ENCODE measurements at regions not wholly inside any gene's neighbourhood (a gene's known extent, or its start where the extent isn't known, plus 50 kb on each side); places are given as distances from the start of the nearest gene placed in this dataset.
"Not testable (repeated sequence)": the region's sequence is repeated elsewhere in the genome, so short reads cannot be mapped to it uniquely, and the experiment has no call there.

DNA sequence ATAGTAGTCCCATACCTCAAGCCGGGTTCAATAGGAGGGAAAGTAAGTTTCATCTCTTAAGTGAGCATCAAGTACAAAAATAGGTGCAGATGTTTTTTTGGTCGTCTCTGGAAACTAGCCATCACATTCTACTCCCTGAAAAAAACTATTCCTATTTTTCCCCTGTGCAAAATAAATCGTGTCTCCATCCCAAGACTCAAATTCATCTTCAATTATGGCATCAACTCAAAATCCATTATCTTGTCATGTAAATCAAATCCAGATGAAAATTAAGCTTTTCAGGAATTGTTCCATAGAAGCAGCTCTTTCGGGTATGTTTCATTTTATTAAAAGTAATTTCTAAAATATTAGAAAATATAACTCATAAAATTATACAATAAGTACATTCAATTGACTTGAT is 1368.4 kb downstream of the GRIK2 start:
- no peak for DNase-seq (ENCODE audit: low spot score)

GRCh38 chr6:102759415-102759814 is 1365.9 kb downstream of the GRIK2 start:
- DNase-seq (ENCODE audit: low spot score), result no peak

DNA sequence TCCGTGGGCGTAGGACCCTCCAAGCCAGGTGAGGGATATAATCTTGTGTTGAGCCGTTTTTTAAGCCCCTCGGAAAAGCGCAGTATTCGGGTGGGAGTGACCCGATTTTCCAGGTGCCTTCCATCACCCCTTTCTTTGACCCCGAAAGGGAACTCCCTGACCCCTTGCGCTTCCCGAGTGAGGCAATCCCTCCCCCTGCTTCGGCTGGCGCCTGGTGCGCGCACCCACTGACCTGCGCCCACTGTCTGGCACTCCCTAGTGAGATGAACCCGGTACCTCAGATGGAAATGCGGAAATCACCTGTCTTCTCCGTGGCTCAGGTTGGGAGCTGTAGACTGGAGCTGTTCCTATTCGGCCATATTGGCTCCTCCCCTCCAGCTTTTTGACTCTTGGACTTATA is 1365.0 kb downstream of the GRIK2 start:
- not testable (repeated sequence) for DNase-seq (ENCODE audit: low spot score)

DNA sequence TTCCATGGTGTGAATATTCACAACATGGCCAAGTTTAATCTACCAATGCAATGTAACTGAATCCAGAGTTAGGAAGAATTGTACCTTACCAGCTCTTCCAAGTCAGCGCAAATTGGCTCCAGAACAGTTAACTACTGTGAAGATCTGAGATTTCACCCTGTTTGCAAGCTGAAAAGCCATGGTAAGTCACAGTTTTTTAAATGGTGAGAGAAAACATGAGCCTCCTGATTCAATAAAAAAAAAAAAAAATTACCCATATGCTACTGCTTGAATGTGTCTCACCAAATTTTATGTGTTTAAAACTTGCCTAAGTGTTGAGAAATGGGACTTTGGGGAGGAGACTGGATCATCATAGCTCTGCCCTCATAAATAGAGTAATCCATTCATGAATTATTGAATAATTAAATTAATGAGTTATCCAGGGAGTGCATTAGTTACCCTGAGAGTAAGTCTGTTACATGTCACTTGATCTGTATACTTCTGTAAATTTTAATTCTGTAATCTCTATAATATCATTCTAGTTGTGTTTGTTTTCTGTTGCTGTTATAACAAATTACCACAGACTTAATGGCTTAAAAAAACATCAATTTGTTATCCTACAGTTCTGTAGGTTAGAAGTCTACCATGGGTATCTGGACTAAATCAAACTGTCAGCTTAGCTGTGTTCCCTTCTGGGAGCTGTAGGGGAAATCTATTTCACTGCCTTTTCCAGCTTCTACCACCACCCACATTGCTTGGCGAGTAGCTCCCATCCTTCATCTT is 1355.9 kb downstream of the GRIK2 start:
- DNase-seq (ENCODE audit: low spot score), result no peak

DNA sequence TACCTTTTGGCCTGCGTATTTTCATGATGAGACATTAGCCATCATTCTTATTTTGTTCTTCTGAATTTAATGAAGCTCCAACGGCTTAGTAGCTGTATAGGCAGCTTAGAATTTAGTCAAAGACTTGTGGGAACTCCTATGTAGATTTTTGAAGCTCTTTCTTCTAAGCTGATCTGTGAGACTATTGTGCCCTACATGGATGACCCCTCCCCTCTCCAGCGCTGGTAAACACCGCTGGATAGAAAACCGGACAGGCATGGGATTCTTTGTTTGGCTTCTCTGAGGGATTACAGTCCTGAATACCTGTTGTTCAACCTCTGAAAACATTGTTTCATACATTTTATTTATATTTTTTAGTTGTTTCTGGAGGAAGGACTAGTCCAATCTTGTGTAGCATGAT is 1353.4 kb downstream of the GRIK2 start:
- DNase-seq (ENCODE audit: low spot score), result no peak

GRCh38 chr6:102742754-102743356 is 1349.3 kb downstream of the GRIK2 start:
- no peak for DNase-seq (ENCODE audit: low spot score)

- no peak for DNase-seq (ENCODE audit: low spot score)
Observed at GRCh38 chr6:102742028-102742427, 1348.5 kb downstream of the GRIK2 start.

GRCh38 chr6:102736941-102737368 is 1343.4 kb downstream of the GRIK2 start:
- no peak for DNase-seq (ENCODE audit: low spot score)

- no peak for DNase-seq (ENCODE audit: low spot score)
Observed at GRCh38 chr6:102732898-102733297, 1339.4 kb downstream of the GRIK2 start.

- not testable (repeated sequence) for DNase-seq (ENCODE audit: low spot score)
Observed at GRCh38 chr6:102722086-102722485, 1328.6 kb downstream of the GRIK2 start.

DNA sequence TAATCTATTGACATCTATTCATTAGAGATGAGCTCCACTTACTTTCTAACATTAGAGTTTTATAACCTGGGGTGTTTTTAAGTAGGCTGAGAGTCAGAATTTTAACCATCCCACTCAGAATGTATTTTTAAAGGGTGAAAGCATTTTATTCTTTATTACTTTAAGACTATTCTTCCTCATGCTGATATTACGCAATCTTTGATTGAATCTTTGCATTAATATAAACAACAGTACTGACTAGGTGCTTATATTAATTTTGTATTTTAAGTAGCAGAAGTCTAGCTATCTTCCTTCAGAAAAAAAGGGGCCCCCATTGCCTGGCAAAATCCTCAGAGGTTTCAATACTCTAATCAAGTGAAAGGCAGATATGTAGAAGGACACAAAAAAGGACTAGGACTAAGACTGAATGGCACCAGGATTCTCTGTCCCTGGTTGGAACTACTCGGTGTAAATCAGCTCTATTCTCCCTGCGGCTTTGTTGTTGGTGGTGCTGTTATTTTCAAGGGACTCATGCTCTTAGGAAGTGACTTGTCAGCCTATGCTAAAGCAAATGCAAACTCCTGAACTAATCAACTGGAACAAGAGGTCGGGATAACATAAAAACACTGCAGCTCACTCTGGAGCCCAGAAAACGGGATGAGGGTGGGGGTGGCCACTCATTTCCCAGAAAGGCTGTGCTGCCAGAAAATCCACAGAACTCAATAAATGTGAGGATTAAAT is 1324.4 kb downstream of the GRIK2 start:
- no peak for DNase-seq (ENCODE audit: low spot score)

DNA sequence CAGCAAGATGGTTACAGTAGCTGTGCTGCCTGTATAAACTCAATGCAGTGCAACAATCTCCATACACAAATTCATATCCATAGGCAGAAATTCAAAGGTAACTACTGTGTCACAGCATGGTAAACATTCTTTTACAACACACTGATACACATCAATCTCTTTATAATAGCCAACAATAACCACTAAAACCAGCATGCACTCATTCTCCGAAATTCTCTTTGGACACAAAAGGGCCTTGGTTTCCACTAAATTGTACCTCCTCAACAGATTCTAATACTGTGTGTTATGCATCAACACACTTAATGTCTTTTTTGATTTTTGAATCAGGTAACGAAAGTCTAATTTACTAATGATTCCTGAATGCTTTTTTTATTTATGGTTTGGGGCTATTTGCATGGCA is 1323.7 kb downstream of the GRIK2 start:
- no peak for DNase-seq (ENCODE audit: low spot score)

- DNase-seq (ENCODE audit: low spot score), result no peak
Observed at GRCh38 chr6:102701019-102701418, 1307.5 kb downstream of the GRIK2 start.

GRCh38 chr6:102686461-102686860 is 1293.0 kb downstream of the GRIK2 start:
- no peak for DNase-seq (ENCODE audit: low spot score)

DNA sequence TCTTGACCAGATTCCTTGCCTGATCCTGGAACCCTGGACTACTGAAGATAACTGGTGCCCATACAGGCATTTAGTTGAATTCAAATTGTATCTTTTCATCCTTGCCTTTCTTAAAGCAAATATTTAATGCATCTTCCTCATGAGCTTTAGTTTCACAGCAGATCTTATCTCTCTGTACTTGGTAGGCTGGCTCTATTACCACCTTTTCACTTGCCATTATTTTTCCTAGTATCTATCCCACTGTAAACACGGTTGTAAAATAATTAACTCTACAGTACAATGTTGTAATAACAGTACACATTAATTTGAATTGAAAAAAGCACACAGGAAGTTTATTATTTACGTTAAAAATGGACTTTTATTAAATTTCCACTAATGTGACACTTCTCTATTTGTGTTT is 1286.9 kb downstream of the GRIK2 start:
- DNase-seq (ENCODE audit: low spot score), result no peak

DNA sequence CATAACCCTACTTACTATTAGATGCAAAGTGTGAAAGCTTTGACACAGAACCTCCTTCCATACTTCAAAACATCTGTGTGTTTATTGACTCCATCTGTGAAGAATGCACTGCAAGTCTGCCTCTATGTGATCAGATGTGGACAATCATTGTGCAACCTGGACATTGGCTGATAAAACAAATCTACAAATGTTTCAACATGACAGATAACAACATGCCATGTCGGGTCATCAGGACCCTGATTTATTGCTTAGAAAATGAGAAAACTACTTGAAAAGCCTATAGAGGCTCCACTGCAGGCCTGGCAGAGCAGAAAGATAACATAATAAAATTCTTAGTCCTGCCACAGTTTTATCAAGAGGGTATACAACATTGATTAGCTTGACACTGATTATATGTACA is 1286.4 kb downstream of the GRIK2 start:
- DNase-seq (ENCODE audit: low spot score), result no peak

DNA sequence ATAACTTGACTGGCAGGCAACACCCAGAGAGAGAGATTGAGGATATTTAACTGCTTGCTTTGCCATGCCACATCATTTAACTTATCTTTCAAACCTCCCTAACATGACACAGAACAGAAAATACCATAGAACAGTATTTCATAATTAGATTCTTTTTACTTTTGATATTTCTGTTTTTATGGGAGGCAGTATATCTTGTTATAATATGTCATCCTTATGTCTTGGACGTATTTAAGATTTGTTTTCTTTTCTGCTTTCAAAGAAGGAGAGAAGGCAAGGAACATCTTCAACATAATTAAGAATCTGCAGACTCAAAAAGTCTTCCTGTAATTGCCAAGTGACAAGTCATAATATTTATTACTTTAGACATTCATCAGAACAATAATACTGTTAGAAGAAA is 1283.7 kb downstream of the GRIK2 start:
- DNase-seq (ENCODE audit: low spot score), result no peak

- no peak for DNase-seq (ENCODE audit: low spot score)
Observed at GRCh38 chr6:102670735-102671134, 1277.2 kb downstream of the GRIK2 start.

DNA sequence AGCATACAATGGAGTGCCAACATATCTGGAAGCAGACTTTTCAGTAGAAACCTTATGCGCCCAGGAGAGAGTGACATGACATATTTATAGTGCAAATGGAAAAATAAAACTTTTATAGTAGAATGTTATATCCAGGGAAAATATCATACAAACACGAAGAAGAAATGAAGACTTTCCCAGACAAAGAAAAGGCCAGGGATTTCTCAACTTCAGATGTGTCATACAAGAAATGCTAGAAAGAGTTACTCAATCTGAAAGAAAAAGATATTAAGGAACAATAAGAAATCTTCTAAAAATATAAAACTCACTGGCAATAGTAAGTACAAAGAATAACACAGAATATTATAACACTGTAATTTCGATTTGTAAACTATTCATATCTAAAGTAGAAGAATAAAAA is 1269.3 kb downstream of the GRIK2 start:
- no peak for DNase-seq (ENCODE audit: low spot score)

- no peak for DNase-seq (ENCODE audit: low spot score)
Observed at GRCh38 chr6:102660303-102660702, 1266.8 kb downstream of the GRIK2 start.

DNA sequence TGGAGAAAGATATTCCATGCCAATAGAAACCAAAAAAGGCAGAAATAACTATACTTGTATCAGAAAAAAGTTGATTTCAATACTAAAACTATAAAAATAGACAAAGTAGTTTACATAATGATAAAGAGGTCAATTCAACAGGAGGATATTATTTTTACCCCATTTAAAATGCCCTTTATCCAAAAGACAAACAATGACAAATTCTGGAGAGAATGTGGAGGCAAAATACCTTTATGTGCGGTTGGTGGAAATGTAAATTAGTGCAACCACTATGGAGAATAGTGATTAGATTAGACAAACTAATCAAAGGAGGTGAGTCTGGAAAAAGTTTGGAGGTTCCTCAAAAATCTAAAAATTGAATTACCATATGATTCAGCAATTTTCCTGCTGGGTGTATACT is 1262.3 kb downstream of the GRIK2 start:
- DNase-seq (ENCODE audit: low spot score), result no peak

GRCh38 chr6:102641426-102641825 is 1247.9 kb downstream of the GRIK2 start:
- no peak for DNase-seq (ENCODE audit: low spot score)

- no peak for DNase-seq (ENCODE audit: low spot score)
Observed at GRCh38 chr6:102631921-102632320, 1238.4 kb downstream of the GRIK2 start.
